GM23248 (cell line): ENCODE measurements at regions not wholly inside any gene's neighbourhood (a gene's known extent, or its start where the extent isn't known, plus 50 kb on each side); places are given as distances from the start of the nearest gene placed in this dataset.

Experiments used
- EZH2 ChIP-seq: fragments of 200-600 bp; sonication (generic); IDR thresholded peaks from 2 replicates; pipeline ENCODE4 v1.6.1; 2018; ENCODE audit warnings: antibody characterized with exemption, mild to moderate bottlenecking; ENCODE audit not compliant: insufficient read depth, poor library complexity, severe bottlenecking
- EZH2phosphoT487 ChIP-seq: fragments of 200-600 bp; sonication (generic); IDR thresholded peaks from 2 replicates; pipeline ENCODE4 v1.6.1; 2018; ENCODE audit warnings: antibody characterized with exemption, moderate library complexity, mild to moderate bottlenecking, low read depth; ENCODE audit not compliant: insufficient read depth

DNA sequence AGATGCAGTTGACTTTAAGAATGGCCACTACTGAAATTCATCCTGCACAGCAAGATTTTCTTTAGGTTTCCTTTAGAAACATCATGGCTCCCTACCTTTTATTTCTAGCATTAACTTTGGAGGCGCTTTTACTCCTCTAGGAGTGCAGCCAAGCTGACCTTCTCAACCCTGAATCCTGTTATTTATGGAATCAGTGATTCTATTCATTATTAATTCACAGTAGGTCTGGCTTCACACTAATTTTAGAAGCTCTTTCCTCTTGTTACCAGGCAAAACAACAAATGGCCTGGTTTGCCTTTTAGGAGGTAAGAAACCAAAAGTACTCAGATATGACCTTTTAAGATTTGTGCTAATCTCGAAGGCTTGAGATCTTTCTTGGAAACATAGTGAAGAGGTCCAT lies 93.0 kb upstream of the PELI1 start:
- no peak for TF ChIP-seq EZH2phosphoT487
- TF ChIP-seq EZH2: no peak
